BE2C (cell line): ENCODE measurements at regions not wholly inside any gene's neighbourhood (a gene's known extent, or its start where the extent isn't known, plus 50 kb on each side); places are given as distances from the start of the nearest gene placed in this dataset.

Experiments used
- DNase-seq: peaks from one replicate; pipeline ENCODE4 v3.0.0-alpha.2; 2020
- H3K27me3 ChIP-seq: fragments of 250-450 bp; sonication (Bioruptor Pico); 2 replicates; pipeline ENCODE4 v1.5.1; 2020; ENCODE audit warnings: mild to moderate bottlenecking
- H3K36me3 ChIP-seq: fragments of 250-450 bp; sonication (Bioruptor Pico); 2 replicates; pipeline ENCODE4 v1.5.1; 2020; ENCODE audit warnings: mild to moderate bottlenecking
- H3K4me1 ChIP-seq: fragments of 250-450 bp; sonication (Bioruptor Pico); 2 replicates; pipeline ENCODE4 v1.5.1; 2020
- H3K4me3 ChIP-seq: 2 replicates; pipeline ENCODE4 v1.5.1; 2011; ENCODE audit warnings: low read depth, low read length
- H3K9me3 ChIP-seq: fragments of 250-450 bp; sonication (Bioruptor Pico); 2 replicates; pipeline ENCODE4 v1.5.1; 2020
- TF ChIP-seq, protein P1 (sequence below): IDR thresholded peaks from 2 replicates; pipeline ENCODE4 v1.5.1; 2012; ENCODE audit warnings: mild to moderate bottlenecking, low read depth, low read length

DNA sequence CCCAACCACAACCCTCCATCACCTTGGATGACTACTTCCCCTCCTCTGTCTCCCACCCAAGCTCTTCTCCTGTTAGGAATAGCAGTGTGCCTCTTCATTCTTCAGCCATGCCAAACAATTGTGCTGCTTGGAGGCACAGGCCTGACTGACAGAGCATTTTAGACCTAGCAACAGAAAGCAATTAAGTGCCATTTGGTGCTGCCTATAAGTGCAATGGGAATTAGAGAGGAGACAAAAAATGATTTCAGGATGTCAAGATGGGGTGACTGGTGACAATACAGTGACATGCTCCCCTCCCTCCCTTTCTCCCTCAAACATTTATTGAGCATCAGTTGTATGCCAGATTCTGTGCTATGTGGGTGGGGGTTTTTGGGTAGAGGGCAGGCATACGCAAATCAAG is 322.6 kb upstream of the MOCS1 start:
- H3K36me3 ChIP-seq, result no peaks in the 10 kb centered on the region
- TF ChIP-seq, protein P1, sequence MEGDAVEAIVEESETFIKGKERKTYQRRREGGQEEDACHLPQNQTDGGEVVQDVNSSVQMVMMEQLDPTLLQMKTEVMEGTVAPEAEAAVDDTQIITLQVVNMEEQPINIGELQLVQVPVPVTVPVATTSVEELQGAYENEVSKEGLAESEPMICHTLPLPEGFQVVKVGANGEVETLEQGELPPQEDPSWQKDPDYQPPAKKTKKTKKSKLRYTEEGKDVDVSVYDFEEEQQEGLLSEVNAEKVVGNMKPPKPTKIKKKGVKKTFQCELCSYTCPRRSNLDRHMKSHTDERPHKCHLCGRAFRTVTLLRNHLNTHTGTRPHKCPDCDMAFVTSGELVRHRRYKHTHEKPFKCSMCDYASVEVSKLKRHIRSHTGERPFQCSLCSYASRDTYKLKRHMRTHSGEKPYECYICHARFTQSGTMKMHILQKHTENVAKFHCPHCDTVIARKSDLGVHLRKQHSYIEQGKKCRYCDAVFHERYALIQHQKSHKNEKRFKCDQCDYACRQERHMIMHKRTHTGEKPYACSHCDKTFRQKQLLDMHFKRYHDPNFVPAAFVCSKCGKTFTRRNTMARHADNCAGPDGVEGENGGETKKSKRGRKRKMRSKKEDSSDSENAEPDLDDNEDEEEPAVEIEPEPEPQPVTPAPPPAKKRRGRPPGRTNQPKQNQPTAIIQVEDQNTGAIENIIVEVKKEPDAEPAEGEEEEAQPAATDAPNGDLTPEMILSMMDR, result no peak
- H3K4me3 ChIP-seq, result no peak overlapping the region
- no peak for DNase-seq
- H3K9me3 ChIP-seq, result no peaks in the 10 kb centered on the region
- no peaks in the 10 kb centered on the region for H3K27me3 ChIP-seq
- H3K4me1 ChIP-seq, result no peaks in the 10 kb centered on the region

DNA sequence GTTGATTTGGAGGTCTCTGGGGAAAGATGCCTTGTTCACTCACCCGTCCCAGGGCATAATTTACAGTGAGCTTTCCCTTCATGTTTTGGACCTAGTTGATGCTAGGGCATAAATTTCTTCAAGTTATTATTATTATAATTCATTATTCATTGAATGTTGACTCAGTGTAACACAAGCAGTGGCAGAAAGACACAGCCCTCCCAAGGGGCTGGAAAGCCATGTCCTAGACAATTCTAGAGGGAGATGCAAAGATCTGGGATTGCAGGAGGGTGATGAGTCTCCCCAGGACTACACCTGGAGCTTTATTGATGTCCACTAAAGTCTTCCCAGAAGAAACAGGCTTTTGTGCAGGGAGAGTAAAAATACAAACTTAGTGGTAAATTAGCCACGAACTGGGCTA is 322.0 kb upstream of the MOCS1 start:
- Histone ChIP-seq H3K36me3 (no peaks in the 10 kb centered on the region), H3K27me3 (no peaks in the 10 kb centered on the region), H3K4me1 (no peaks in the 10 kb centered on the region), H3K4me3 (no peak overlapping the region), H3K9me3 (no peaks in the 10 kb centered on the region)
- TF ChIP-seq, protein P1, result no peak
- no peak for DNase-seq

DNA sequence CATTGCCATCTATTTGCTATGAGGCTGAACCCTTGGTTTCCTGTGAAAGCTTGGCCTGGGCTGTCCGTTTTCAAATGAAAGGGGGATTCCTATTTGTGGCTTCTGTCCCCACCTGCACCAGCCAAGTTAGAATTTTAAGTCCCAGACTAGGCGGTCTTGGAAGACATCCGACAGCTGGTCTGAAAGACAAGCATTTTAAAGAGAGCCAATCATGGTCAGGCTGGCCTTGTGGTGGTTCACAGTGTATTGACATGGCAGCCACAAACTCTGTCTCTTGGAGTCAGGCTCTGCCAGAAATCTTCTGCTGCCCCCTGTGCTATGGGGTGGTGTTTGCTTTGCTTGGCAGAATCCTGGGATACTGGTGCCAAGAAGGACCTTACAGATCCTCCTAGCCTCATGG is 319.2 kb upstream of the MOCS1 start:
- no peak for DNase-seq

DNA sequence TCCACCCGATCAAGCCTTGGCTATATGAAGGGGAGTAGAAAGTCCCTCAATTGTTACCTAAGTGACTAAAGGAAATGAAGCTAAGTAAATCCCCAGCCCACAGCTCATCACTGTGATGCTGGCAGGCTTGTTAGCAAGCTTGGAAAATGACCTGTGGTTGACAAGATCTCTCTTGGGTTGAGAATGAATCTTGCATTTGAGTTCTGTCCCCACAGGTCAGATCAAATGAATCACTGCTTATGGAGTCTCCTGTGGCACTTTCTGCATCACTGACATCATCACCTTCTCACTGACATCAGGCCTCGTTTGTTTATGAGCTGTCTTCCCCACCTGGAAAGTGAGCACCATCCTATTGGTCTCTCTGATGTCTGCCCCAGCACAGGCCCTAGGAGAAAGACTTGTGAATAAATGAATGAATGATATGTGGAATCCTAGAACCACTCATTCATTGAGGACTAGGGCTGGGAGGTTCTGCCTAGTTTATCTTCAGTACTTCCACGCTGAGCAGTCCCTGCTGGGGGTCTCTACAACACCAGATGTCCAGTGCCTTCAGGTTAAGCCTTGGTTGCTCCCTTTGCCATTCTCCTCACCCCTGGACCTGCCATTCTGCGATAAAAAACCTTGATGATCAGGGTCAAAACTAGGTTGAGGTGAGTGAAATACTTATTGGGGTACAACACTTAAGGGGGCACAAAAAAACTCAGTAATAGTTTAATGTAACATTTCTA is 318.4 kb upstream of the MOCS1 start:
- TF ChIP-seq, protein P1, result no peak
- H3K36me3 ChIP-seq, result no peaks in the 10 kb centered on the region
- DNase-seq, result no peak
- no peaks in the 10 kb centered on the region for H3K9me3 ChIP-seq
- no peaks in the 10 kb centered on the region for H3K27me3 ChIP-seq
- no peaks in the 10 kb centered on the region for H3K4me1 ChIP-seq
- H3K4me3 ChIP-seq, result no peak overlapping the region

More for the DNA sequence above, 319.2 kb upstream of the MOCS1 start:
- no peak overlapping the region for H3K4me3 ChIP-seq
- TF ChIP-seq, protein P1, result no peak
- no peaks in the 10 kb centered on the region for H3K27me3 ChIP-seq
- H3K4me1 ChIP-seq, result no peaks in the 10 kb centered on the region
- H3K9me3 ChIP-seq, result no peaks in the 10 kb centered on the region
- no peaks in the 10 kb centered on the region for H3K36me3 ChIP-seq

DNA sequence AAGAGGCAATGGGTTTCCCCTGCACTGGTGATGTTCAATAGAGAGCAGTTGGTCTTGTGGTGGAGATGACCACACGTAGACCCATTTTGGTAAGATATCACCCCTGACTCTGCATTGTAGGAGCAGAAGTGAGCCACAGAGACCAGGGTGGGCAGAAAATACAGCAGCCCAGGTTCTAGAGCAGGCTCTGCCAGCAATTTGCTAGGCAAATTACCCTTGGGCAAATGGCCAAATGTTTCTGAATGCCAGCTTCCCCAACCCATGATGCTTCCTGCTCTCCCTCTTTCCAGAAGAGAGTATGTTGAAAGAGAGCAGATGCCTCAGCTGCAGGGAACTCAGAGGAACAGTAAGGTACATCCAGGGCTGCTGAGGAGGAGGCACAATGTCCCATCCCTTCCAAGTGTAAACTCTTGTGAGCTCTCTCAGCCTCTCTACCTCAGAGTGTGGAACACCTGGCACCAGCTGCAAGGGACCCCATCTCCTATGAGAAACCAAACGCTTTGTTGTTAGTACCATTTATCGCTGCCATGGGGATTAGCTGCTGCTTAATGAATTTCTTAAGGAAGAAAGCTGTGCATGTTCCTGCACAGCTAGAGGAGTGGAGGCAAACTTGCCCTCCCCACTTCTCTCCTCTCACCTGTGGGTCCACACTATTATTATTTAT is 317.5 kb upstream of the MOCS1 start:
- no peaks in the 10 kb centered on the region for H3K4me1 ChIP-seq
- no peaks in the 10 kb centered on the region for H3K36me3 ChIP-seq
- TF ChIP-seq, protein P1, result no peak
- DNase-seq, result peak; percentile 37
- H3K9me3 ChIP-seq, result no peaks in the 10 kb centered on the region
- no peak overlapping the region for H3K4me3 ChIP-seq
- H3K27me3 ChIP-seq, result no peaks in the 10 kb centered on the region

DNA sequence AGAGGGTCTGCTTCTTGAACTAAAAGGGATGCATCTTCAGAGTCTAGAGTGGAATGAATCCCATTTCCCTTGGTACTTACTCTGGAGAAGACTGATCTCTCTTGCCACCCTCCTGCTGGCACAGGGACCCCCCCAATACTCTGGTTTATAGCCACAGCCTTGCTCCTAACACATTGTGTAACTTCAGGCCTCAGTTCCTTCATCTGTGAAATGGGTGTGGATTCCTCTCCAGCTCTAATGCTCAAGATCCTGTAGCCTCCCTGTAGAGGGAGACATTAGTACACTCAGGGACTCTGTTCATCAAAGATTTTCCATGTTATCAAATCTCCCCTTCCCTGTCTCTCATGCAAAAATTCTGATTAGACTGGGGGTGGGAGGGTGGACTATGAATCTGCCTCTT is 315.7 kb upstream of the MOCS1 start:
- DNase-seq, result no peak
- Histone ChIP-seq H3K36me3 (no peaks in the 10 kb centered on the region), H3K9me3 (no peaks in the 10 kb centered on the region), H3K4me1 (no peaks in the 10 kb centered on the region), H3K27me3 (no peaks in the 10 kb centered on the region), H3K4me3 (no peak overlapping the region)
- TF ChIP-seq, protein P1, result 0 out of 2 replicates have a peak, but pooled peaks have one; percentile 8
